ENCODE measurements at regions not wholly inside any gene's neighbourhood (a gene's known extent, or its start where the extent isn't known, plus 50 kb on each side); places are given as distances from the start of the nearest gene placed in this dataset.

- TF ChIP-seq POLR2A (IDR thresholded peaks at IDR 0.05) (no peak), CTCF (IDR thresholded peaks at IDR 0.05) (no peak)
Measured at GRCh38 chr17:34820922-34821321, 140.3 kb downstream of the CCT6B start.
